Glutamatergic neuron (in vitro differentiated cells): ENCODE measurements at regions not wholly inside any gene's neighbourhood (a gene's known extent, or its start where the extent isn't known, plus 50 kb on each side); places are given as distances from the start of the nearest gene placed in this dataset.

Experiments used
- DNase-seq: peaks from one replicate; pipeline ENCODE4 v3.0.0; 2022
- H3K27ac Mint-ChIP-seq: one replicate; pipeline ENCODE4 v1.8.0; 2020; ENCODE audit warnings: mild to moderate bottlenecking, mixed read lengths, inconsistent platforms; ENCODE audit not compliant: unreplicated experiment
- H3K27me3 Mint-ChIP-seq: one replicate; pipeline ENCODE4 v1.8.0; 2020; ENCODE audit warnings: mild to moderate bottlenecking, moderate library complexity, mixed read lengths, inconsistent platforms; ENCODE audit not compliant: unreplicated experiment
- H3K36me3 Mint-ChIP-seq: one replicate; pipeline ENCODE4 v1.8.0; 2020; ENCODE audit warnings: mild to moderate bottlenecking, mixed read lengths, inconsistent platforms; ENCODE audit not compliant: unreplicated experiment
- H3K4me1 Mint-ChIP-seq: one replicate; pipeline ENCODE4 v1.8.0; 2020; ENCODE audit warnings: mild to moderate bottlenecking, low read depth, mixed read lengths, inconsistent platforms; ENCODE audit not compliant: unreplicated experiment
- H3K4me3 Mint-ChIP-seq: one replicate; pipeline ENCODE4 v1.8.0; 2020; ENCODE audit warnings: mild to moderate bottlenecking, mixed read lengths, inconsistent platforms; ENCODE audit not compliant: unreplicated experiment
- H3K9me3 Mint-ChIP-seq: one replicate; pipeline ENCODE4 v1.8.0; 2020; ENCODE audit warnings: mild to moderate bottlenecking, moderate library complexity, mixed read lengths, inconsistent platforms; ENCODE audit not compliant: unreplicated experiment
- TF ChIP-seq, protein P1 (sequence below): fragments of 200-600 bp; sonication (generic); IDR thresholded peaks from one replicate; pipeline ENCODE4 v1.5.0; 2021; ENCODE audit not compliant: partially characterized antibody, unreplicated experiment

DNA sequence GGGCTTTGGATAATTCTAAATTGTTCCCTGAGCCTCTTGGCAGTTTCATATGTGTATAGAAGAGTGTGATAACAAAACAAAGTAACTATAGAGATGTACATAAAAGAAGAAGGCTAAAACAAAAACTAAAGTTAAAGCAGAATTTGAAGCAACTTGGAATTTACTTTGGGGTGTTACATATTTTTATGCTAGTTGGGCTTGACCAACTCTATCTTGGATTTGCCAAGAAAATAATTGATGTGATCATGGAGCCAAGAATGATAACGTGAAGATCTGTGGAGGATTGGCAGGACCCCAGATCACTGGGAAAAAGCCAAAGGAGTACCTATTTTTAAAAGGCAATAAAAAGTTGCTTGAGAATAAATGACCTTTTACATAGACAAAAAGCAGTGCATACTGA lies 206.9 kb downstream of the LMO4 start:
- H3K4me3 Mint-ChIP-seq = no peak overlapping the region
- no peak for DNase-seq
- H3K4me1 Mint-ChIP-seq = no peaks in the 10 kb centered on the region
- H3K36me3 Mint-ChIP-seq = no peaks in the 10 kb centered on the region
- no peak overlapping the region for H3K27ac Mint-ChIP-seq
- no peaks in the 10 kb centered on the region for H3K27me3 Mint-ChIP-seq
- TF ChIP-seq, protein P1, sequence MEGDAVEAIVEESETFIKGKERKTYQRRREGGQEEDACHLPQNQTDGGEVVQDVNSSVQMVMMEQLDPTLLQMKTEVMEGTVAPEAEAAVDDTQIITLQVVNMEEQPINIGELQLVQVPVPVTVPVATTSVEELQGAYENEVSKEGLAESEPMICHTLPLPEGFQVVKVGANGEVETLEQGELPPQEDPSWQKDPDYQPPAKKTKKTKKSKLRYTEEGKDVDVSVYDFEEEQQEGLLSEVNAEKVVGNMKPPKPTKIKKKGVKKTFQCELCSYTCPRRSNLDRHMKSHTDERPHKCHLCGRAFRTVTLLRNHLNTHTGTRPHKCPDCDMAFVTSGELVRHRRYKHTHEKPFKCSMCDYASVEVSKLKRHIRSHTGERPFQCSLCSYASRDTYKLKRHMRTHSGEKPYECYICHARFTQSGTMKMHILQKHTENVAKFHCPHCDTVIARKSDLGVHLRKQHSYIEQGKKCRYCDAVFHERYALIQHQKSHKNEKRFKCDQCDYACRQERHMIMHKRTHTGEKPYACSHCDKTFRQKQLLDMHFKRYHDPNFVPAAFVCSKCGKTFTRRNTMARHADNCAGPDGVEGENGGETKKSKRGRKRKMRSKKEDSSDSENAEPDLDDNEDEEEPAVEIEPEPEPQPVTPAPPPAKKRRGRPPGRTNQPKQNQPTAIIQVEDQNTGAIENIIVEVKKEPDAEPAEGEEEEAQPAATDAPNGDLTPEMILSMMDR = no peak
- no peaks in the 10 kb centered on the region for H3K9me3 Mint-ChIP-seq

DNA sequence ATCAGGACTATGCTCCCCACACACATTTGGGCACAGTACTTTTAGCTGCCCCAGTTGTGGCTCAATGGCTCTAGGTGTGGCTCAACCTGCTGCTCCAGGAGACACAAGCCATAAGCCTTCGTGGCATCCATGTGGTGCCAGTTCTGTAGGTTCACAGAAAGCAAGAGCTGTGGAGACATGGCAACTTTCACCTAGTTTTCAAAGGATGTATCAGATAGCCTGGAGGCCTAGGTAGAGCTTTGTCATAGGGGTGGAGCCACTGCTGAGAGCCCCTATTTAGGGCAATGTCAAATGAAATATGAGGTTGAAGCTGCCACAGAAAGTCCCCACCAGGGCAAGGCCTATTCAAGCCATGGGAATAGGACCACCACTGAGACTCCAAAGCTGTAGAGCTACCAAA lies 210.5 kb downstream of the LMO4 start:
- H3K4me3 Mint-ChIP-seq = no peak overlapping the region
- H3K9me3 Mint-ChIP-seq = peaks cover 4% of the 10 kb centered on the region
- peaks cover 11% of the 10 kb centered on the region for H3K36me3 Mint-ChIP-seq
- TF ChIP-seq, protein P1 = no peak
- no peak overlapping the region for H3K27ac Mint-ChIP-seq
- DNase-seq = no peak
- no peaks in the 10 kb centered on the region for H3K27me3 Mint-ChIP-seq
- no peaks in the 10 kb centered on the region for H3K4me1 Mint-ChIP-seq

DNA sequence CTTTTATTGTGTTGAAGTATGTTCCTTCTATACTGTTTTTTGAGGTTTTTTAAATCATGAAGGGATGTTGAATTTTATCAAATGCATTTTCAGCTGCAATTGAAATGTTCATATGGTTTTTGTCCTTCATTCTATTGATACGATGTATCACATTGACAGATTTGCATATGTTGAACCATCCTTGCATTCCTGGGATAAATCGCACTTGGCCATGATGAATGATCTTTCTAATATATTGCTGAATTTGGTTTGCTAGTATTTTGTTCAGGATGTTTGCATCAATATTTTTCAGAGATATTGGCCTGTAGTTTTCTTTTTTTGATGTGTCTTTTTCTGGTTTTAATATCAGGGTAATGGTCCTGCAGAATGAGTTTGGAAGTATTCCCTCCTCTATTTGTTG lies 214.0 kb downstream of the LMO4 start:
- peaks cover 14% of the 10 kb centered on the region for H3K36me3 Mint-ChIP-seq
- no peak overlapping the region for H3K4me3 Mint-ChIP-seq
- DNase-seq = no peak
- no peak overlapping the region for H3K27ac Mint-ChIP-seq
- H3K9me3 Mint-ChIP-seq = peaks cover 5% of the 10 kb centered on the region
- TF ChIP-seq, protein P1 = no peak
- peaks cover 2% of the 10 kb centered on the region for H3K27me3 Mint-ChIP-seq
- no peaks in the 10 kb centered on the region for H3K4me1 Mint-ChIP-seq

DNA sequence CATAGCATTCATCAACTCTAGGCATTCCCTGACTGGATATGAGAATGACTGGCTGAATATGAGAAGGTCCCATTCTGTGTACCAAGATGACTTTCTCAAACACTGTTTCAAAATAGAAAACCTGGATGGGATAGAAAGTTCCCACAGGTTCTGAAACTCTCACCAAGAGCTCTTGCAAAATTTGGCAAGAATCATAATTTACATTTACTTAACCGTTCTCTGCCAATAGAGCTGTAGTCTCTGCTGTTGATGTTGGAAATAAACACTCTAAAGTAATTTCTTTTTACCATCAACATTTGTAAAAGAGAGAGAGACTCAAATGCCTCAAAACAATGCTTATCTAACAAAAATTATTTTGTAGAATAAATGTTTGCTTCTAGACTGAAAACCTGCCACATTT lies 221.1 kb downstream of the LMO4 start:
- TF ChIP-seq, protein P1 = no peak
- Mint-ChIP-seq H3K27ac (no peak overlapping the region), H3K4me3 (no peak overlapping the region), H3K27me3 (peaks cover 3% of the 10 kb centered on the region), H3K36me3 (peaks cover 4% of the 10 kb centered on the region), H3K4me1 (no peaks in the 10 kb centered on the region), H3K9me3 (no peaks in the 10 kb centered on the region)
- DNase-seq = no peak

DNA sequence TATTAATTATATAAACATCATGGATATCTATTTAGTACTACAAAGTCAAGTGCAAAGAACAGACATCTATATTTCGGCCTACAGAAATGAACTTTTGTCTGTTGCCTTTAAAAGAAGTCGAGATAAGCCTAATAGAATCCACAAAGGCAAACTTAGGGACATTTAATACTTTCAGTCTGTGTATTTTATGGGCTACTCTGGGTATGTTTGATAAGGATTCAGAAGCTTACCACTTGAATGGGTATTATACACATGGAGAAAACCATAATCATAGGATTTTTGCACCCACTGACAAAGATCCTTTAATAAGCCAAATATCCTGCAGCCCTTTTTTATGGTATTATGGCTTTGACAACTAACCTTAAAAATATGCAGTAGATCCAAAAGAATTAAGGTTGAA lies 224.8 kb downstream of the LMO4 start:
- TF ChIP-seq, protein P1 = no peak
- Mint-ChIP-seq H3K4me3 (no peak overlapping the region), H3K27ac (no peak overlapping the region), H3K4me1 (no peaks in the 10 kb centered on the region), H3K36me3 (no peaks in the 10 kb centered on the region), H3K27me3 (no peaks in the 10 kb centered on the region), H3K9me3 (no peaks in the 10 kb centered on the region)
- DNase-seq = no peak
